Activated CD4-positive, alpha-beta T cell treated with anti-CD3 and anti-CD28 coated beads, Interleukin-2, Interleukin-4, amounts not matched to agents 100 ng/mL and 50 ng/mL, durations not matched to agents 16 hours and 8 hours (primary cell): ENCODE measurements at regions not wholly inside any gene's neighbourhood (a gene's known extent, or its start where the extent isn't known, plus 50 kb on each side); places are given as distances from the start of the nearest gene placed in this dataset.
"Not testable (repeated sequence)": the region's sequence is repeated elsewhere in the genome, so short reads cannot be mapped to it uniquely, and the experiment has no call there.

Experiments used
- DNase-seq: peaks from one replicate; pipeline ENCODE4 v3.0.0-alpha.2; 2020; ENCODE audit warnings: low spot score

- DNase-seq = no peak
These were observed 1407.5 kb downstream of the KCNT2 start for GRCh38 chr1:195200772-195201171.

GRCh38 chr1:195197116-195197515 lies 1411.1 kb downstream of the KCNT2 start:
- DNase-seq = no peak

- DNase-seq = peak; percentile 89
These were observed 1412.7 kb downstream of the KCNT2 start for GRCh38 chr1:195195423-195196057.

GRCh38 chr1:195193134-195193533 lies 1415.1 kb downstream of the KCNT2 start:
- DNase-seq = no peak

GRCh38 chr1:195188821-195189220 lies 1419.4 kb downstream of the KCNT2 start:
- DNase-seq = no peak

GRCh38 chr1:195186544-195186943 lies 1421.7 kb downstream of the KCNT2 start:
- DNase-seq = no peak

- DNase-seq = no peak
These were observed 1422.5 kb downstream of the KCNT2 start for GRCh38 chr1:195185736-195186135.

GRCh38 chr1:195185321-195185720 lies 1422.9 kb downstream of the KCNT2 start:
- DNase-seq = no peak

GRCh38 chr1:195173753-195174152 lies 1434.5 kb downstream of the KCNT2 start:
- no peak for DNase-seq

- not testable (repeated sequence) for DNase-seq
These were observed 1448.4 kb downstream of the KCNT2 start for GRCh38 chr1:195159795-195160194.

GRCh38 chr1:195158091-195158490 lies 1450.1 kb downstream of the KCNT2 start:
- DNase-seq = no peak

- no peak for DNase-seq
These were observed 1455.1 kb downstream of the KCNT2 start for GRCh38 chr1:195153107-195153506.

- no peak for DNase-seq
These were observed 1457.5 kb downstream of the KCNT2 start for GRCh38 chr1:195150768-195151167.

GRCh38 chr1:195141294-195141693 lies 1466.9 kb downstream of the KCNT2 start:
- DNase-seq = no peak

- no peak for DNase-seq
These were observed 1477.6 kb downstream of the KCNT2 start for GRCh38 chr1:195130598-195130997.

GRCh38 chr1:195122497-195122896 lies 1485.7 kb downstream of the KCNT2 start:
- no peak for DNase-seq

GRCh38 chr1:195113471-195113870 lies 1494.8 kb downstream of the KCNT2 start:
- no peak for DNase-seq

- DNase-seq = no peak
These were observed 1502.5 kb downstream of the KCNT2 start for GRCh38 chr1:195105773-195106172.

- no peak for DNase-seq
These were observed 1503.0 kb downstream of the KCNT2 start for GRCh38 chr1:195105281-195105680.

GRCh38 chr1:195097316-195097715 lies 1510.9 kb downstream of the KCNT2 start:
- no peak for DNase-seq

GRCh38 chr1:195096051-195096521 lies 1512.2 kb downstream of the KCNT2 start:
- DNase-seq = no peak

GRCh38 chr1:195085196-195085595 lies 1523.0 kb downstream of the KCNT2 start:
- DNase-seq = no peak

GRCh38 chr1:195082183-195082582 lies 1526.1 kb downstream of the KCNT2 start:
- DNase-seq = no peak

- no peak for DNase-seq
These were observed 1531.6 kb downstream of the KCNT2 start for GRCh38 chr1:195076682-195077081.
